Dendritic cell treated with granulocyte-macrophage colony-stimulating factor and Interleukin-4, amounts not matched to agents 40 ng/mL and 50 ng/mL, for 4 days (primary cell): ENCODE measurements at regions not wholly inside any gene's neighbourhood (a gene's known extent, or its start where the extent isn't known, plus 50 kb on each side); places are given as distances from the start of the nearest gene placed in this dataset.

ENCODE experiments used
- H3K27ac Mint-ChIP-seq: one replicate; pipeline ENCODE4 v1.8.0; 2022; ENCODE audit warnings: mild to moderate bottlenecking, mixed read lengths
- H3K27me3 Mint-ChIP-seq: one replicate; pipeline ENCODE4 v1.8.0; 2022; ENCODE audit warnings: mild to moderate bottlenecking, mixed read lengths
- H3K36me3 Mint-ChIP-seq: one replicate; pipeline ENCODE4 v1.8.0; 2022; ENCODE audit warnings: low read depth, mixed read lengths
- H3K4me1 Mint-ChIP-seq: one replicate; pipeline ENCODE4 v1.8.0; 2022; ENCODE audit warnings: low read depth, mixed read lengths
- H3K4me3 Mint-ChIP-seq: one replicate; pipeline ENCODE4 v1.8.0; 2022; ENCODE audit warnings: mild to moderate bottlenecking, moderate library complexity, mixed read lengths
- H3K9me3 Mint-ChIP-seq: one replicate; pipeline ENCODE4 v1.8.0; 2022; ENCODE audit warnings: mixed read lengths
- intact Hi-C: fragments of 100-400 bp; cut with micrococcal nuclease; formaldehyde crosslinking; loops from one replicate; pipeline ENCODE4 v1.15.0; 2022

- no peak overlapping the region for H3K27ac Mint-ChIP-seq
- intact Hi-C loops, result loop anchor here (10.0 kb wide), 1 partner anchor 337 kb away; no protein-coding TSS in a partner anchor
- no peaks in the 10 kb centered on the region for H3K9me3 Mint-ChIP-seq
- H3K4me3 Mint-ChIP-seq, result no peak overlapping the region
- H3K27me3 Mint-ChIP-seq, result no peaks in the 10 kb centered on the region
- no peaks in the 10 kb centered on the region for H3K36me3 Mint-ChIP-seq
- peaks cover 3% of the 10 kb centered on the region for H3K4me1 Mint-ChIP-seq
These were observed 153.3 kb upstream of the TBL1X start for GRCh38 chrX:9311421-9312160.

GRCh38 chrX:9312922-9313867, 151.7 kb upstream of the TBL1X start:
- H3K9me3 Mint-ChIP-seq, result no peaks in the 10 kb centered on the region

GRCh38 chrX:9315086-9315485, 149.8 kb upstream of the TBL1X start:
- no peaks in the 10 kb centered on the region for H3K36me3 Mint-ChIP-seq
- H3K27ac Mint-ChIP-seq, result no peak overlapping the region
- H3K4me3 Mint-ChIP-seq, result no peak overlapping the region
- intact Hi-C loops, result loop anchor here (10.0 kb wide), 1 partner anchor 340 kb away; no protein-coding TSS in a partner anchor
- H3K9me3 Mint-ChIP-seq, result no peaks in the 10 kb centered on the region
- H3K27me3 Mint-ChIP-seq, result no peaks in the 10 kb centered on the region
- H3K4me1 Mint-ChIP-seq, result peaks cover 27% of the 10 kb centered on the region

More at GRCh38 chrX:9312922-9313867, 151.7 kb upstream of the TBL1X start:
- Mint-ChIP-seq H3K27ac (no peak overlapping the region), H3K4me3 (no peak overlapping the region), H3K4me1 (peaks cover 19% of the 10 kb centered on the region), H3K27me3 (no peaks in the 10 kb centered on the region), H3K36me3 (no peaks in the 10 kb centered on the region)
- intact Hi-C loops, result loop anchor here (10.0 kb wide), 1 partner anchor 338 kb away; no protein-coding TSS in a partner anchor

- H3K4me1 Mint-ChIP-seq, result peaks cover 27% of the 10 kb centered on the region
- H3K4me3 Mint-ChIP-seq, result peak overlapping the region; percentile 39
- H3K27me3 Mint-ChIP-seq, result no peaks in the 10 kb centered on the region
- H3K9me3 Mint-ChIP-seq, result no peaks in the 10 kb centered on the region
- H3K27ac Mint-ChIP-seq, result peak overlapping the region; percentile 91
- intact Hi-C loops, result loop anchor here (2.0 to 10.0 kb wide), 2 partner anchors 25 to 341 kb away; no protein-coding TSS in a partner anchor
- no peaks in the 10 kb centered on the region for H3K36me3 Mint-ChIP-seq
These were observed 148.8 kb upstream of the TBL1X start for GRCh38 chrX:9316096-9316495.

GRCh38 chrX:9317176-9317575, 147.7 kb upstream of the TBL1X start:
- intact Hi-C loops, result loop anchor here (2.0 to 10.0 kb wide), 2 partner anchors 24 to 342 kb away; no protein-coding TSS in a partner anchor
- H3K9me3 Mint-ChIP-seq, result no peaks in the 10 kb centered on the region
- peaks cover 27% of the 10 kb centered on the region for H3K4me1 Mint-ChIP-seq
- H3K27ac Mint-ChIP-seq, result peak overlapping the region; percentile 91
- H3K4me3 Mint-ChIP-seq, result no peak overlapping the region
- H3K27me3 Mint-ChIP-seq, result no peaks in the 10 kb centered on the region
- no peaks in the 10 kb centered on the region for H3K36me3 Mint-ChIP-seq

GRCh38 chrX:9318213-9318612, 146.6 kb upstream of the TBL1X start:
- intact Hi-C loops, result loop anchor here (10.0 kb wide), 1 partner anchor 343 kb away; no protein-coding TSS in a partner anchor
- H3K27ac Mint-ChIP-seq, result no peak overlapping the region
- H3K36me3 Mint-ChIP-seq, result no peaks in the 10 kb centered on the region
- H3K4me3 Mint-ChIP-seq, result no peak overlapping the region
- H3K4me1 Mint-ChIP-seq, result peaks cover 27% of the 10 kb centered on the region
- H3K9me3 Mint-ChIP-seq, result no peaks in the 10 kb centered on the region
- no peaks in the 10 kb centered on the region for H3K27me3 Mint-ChIP-seq

GRCh38 chrX:9318766-9319165, 146.1 kb upstream of the TBL1X start:
- Mint-ChIP-seq H3K27ac (no peak overlapping the region), H3K9me3 (no peaks in the 10 kb centered on the region), H3K36me3 (no peaks in the 10 kb centered on the region), H3K27me3 (no peaks in the 10 kb centered on the region), H3K4me1 (peaks cover 27% of the 10 kb centered on the region), H3K4me3 (no peak overlapping the region)
- intact Hi-C loops, result loop anchor here (10.0 kb wide), 1 partner anchor 344 kb away; no protein-coding TSS in a partner anchor

GRCh38 chrX:9320940-9321339, 143.9 kb upstream of the TBL1X start:
- intact Hi-C loops, result no loop called here
- Mint-ChIP-seq H3K4me3 (no peak overlapping the region), H3K4me1 (peaks cover 27% of the 10 kb centered on the region), H3K36me3 (no peaks in the 10 kb centered on the region), H3K27me3 (no peaks in the 10 kb centered on the region), H3K27ac (no peak overlapping the region), H3K9me3 (no peaks in the 10 kb centered on the region)

- no peaks in the 10 kb centered on the region for H3K36me3 Mint-ChIP-seq
- no peak overlapping the region for H3K4me3 Mint-ChIP-seq
- no peaks in the 10 kb centered on the region for H3K27me3 Mint-ChIP-seq
- no peaks in the 10 kb centered on the region for H3K9me3 Mint-ChIP-seq
- intact Hi-C loops, result no loop called here
- no peak overlapping the region for H3K27ac Mint-ChIP-seq
- H3K4me1 Mint-ChIP-seq, result no peaks in the 10 kb centered on the region
These were observed 140.2 kb upstream of the TBL1X start for GRCh38 chrX:9324676-9325075.

- intact Hi-C loops, result no loop called here
- H3K36me3 Mint-ChIP-seq, result no peaks in the 10 kb centered on the region
- H3K4me1 Mint-ChIP-seq, result no peaks in the 10 kb centered on the region
- H3K27ac Mint-ChIP-seq, result no peak overlapping the region
- no peaks in the 10 kb centered on the region for H3K9me3 Mint-ChIP-seq
- no peak overlapping the region for H3K4me3 Mint-ChIP-seq
- H3K27me3 Mint-ChIP-seq, result no peaks in the 10 kb centered on the region
These were observed 138.5 kb upstream of the TBL1X start for GRCh38 chrX:9326369-9326768.

GRCh38 chrX:9327086-9327746, 137.6 kb upstream of the TBL1X start:
- Mint-ChIP-seq H3K36me3 (no peaks in the 10 kb centered on the region), H3K4me1 (no peaks in the 10 kb centered on the region), H3K9me3 (no peaks in the 10 kb centered on the region), H3K4me3 (no peak overlapping the region), H3K27ac (no peak overlapping the region), H3K27me3 (no peaks in the 10 kb centered on the region)
- intact Hi-C loops, result no loop called here

- Mint-ChIP-seq H3K36me3 (no peaks in the 10 kb centered on the region), H3K4me1 (no peaks in the 10 kb centered on the region), H3K9me3 (no peaks in the 10 kb centered on the region), H3K27ac (no peak overlapping the region), H3K4me3 (no peak overlapping the region), H3K27me3 (no peaks in the 10 kb centered on the region)
- intact Hi-C loops, result no loop called here
These were observed 137.1 kb upstream of the TBL1X start for GRCh38 chrX:9327747-9328145.

- Mint-ChIP-seq H3K4me3 (no peak overlapping the region), H3K4me1 (no peaks in the 10 kb centered on the region)
These were observed 135.8 kb upstream of the TBL1X start for GRCh38 chrX:9329056-9329455.

More at GRCh38 chrX:9329056-9329455, 135.8 kb upstream of the TBL1X start:
- Mint-ChIP-seq H3K27ac (no peak overlapping the region), H3K36me3 (no peaks in the 10 kb centered on the region), H3K27me3 (no peaks in the 10 kb centered on the region), H3K9me3 (no peaks in the 10 kb centered on the region)
- intact Hi-C loops, result no loop called here
